Astrocyte (in vitro differentiated cells and primary cell): ENCODE measurements at regions not wholly inside any gene's neighbourhood (a gene's known extent, or its start where the extent isn't known, plus 50 kb on each side); places are given as distances from the start of the nearest gene placed in this dataset.

Experiments used
- DNase-seq: peaks from one replicate; pipeline ENCODE4 v3.0.0-alpha.2; 2010; ENCODE audit warnings: low read depth
- FAIRE-seq: peaks from 2 replicates; lab custom pipeline; 2011; peaks lifted over from hg19 to GRCh38; lab: Jason Lieb, UNC
- H2AFZ ChIP-seq: 2 replicates; pipeline ENCODE4 v1.6.0; 2012; ENCODE audit warnings: low read depth, low read length, inconsistent platforms
- H3K27ac ChIP-seq: 2 replicates; pipeline ENCODE4 v1.5.1; 2011; ENCODE audit warnings: low read depth, low read length, inconsistent platforms
- H3K27me3 ChIP-seq: 2 replicates; pipeline ENCODE4 v1.6.0; 2011; ENCODE audit warnings: low read length, inconsistent platforms; ENCODE audit not compliant: insufficient read depth
- H3K36me3 ChIP-seq: 2 replicates; pipeline ENCODE4 v1.5.1; 2011; ENCODE audit warnings: low read length, inconsistent platforms; ENCODE audit not compliant: insufficient read depth
- H3K4me1 ChIP-seq: 2 replicates; pipeline ENCODE4 v1.5.1; 2011; ENCODE audit warnings: low read length, inconsistent platforms; ENCODE audit not compliant: insufficient read depth
- H3K4me2 ChIP-seq: 2 replicates; pipeline ENCODE4 v1.6.0; 2012; ENCODE audit warnings: low read length, inconsistent platforms
- H3K4me3 ChIP-seq: 2 replicates; pipeline ENCODE4 v1.5.1; 2011; ENCODE audit warnings: low read depth, mild to moderate bottlenecking, low read length, inconsistent platforms; ENCODE audit not compliant: insufficient read depth
- H3K79me2 ChIP-seq: 2 replicates; pipeline ENCODE4 v1.6.0; 2012; ENCODE audit warnings: mild to moderate bottlenecking, low read length, inconsistent platforms; ENCODE audit not compliant: insufficient read depth
- H3K9ac ChIP-seq: 2 replicates; pipeline ENCODE4 v1.6.0; 2012; ENCODE audit warnings: mild to moderate bottlenecking, low read length, inconsistent platforms
- H3K9me3 ChIP-seq: 2 replicates; pipeline ENCODE4 v1.5.1; 2012; ENCODE audit warnings: low read depth, mild to moderate bottlenecking, low read length, inconsistent platforms; ENCODE audit not compliant: insufficient read depth
- H4K20me1 ChIP-seq: 2 replicates; pipeline ENCODE4 v1.6.0; 2012; ENCODE audit warnings: low read length, inconsistent platforms; ENCODE audit not compliant: insufficient read depth
- H3K27ac Mint-ChIP-seq: one replicate; pipeline ENCODE4 v1.8.0; 2021; ENCODE audit warnings: mild to moderate bottlenecking, mixed read lengths; ENCODE audit not compliant: unreplicated experiment
- H3K27me3 Mint-ChIP-seq: one replicate; pipeline ENCODE4 v1.8.0; 2021; ENCODE audit warnings: low read depth, mixed read lengths; ENCODE audit not compliant: unreplicated experiment
- H3K36me3 Mint-ChIP-seq: one replicate; pipeline ENCODE4 v1.8.0; 2021; ENCODE audit warnings: low read depth, mixed read lengths; ENCODE audit not compliant: unreplicated experiment
- H3K4me1 Mint-ChIP-seq: one replicate; pipeline ENCODE4 v1.8.0; 2021; ENCODE audit warnings: low read depth, mixed read lengths; ENCODE audit not compliant: unreplicated experiment
- H3K4me3 Mint-ChIP-seq: one replicate; pipeline ENCODE4 v1.8.0; 2021; ENCODE audit warnings: mild to moderate bottlenecking, moderate library complexity, mixed read lengths; ENCODE audit not compliant: unreplicated experiment
- H3K9me3 Mint-ChIP-seq: one replicate; pipeline ENCODE4 v1.8.0; 2021; ENCODE audit warnings: mild to moderate bottlenecking, mixed read lengths; ENCODE audit not compliant: unreplicated experiment
- EZH2 ChIP-seq: IDR thresholded peaks from 2 replicates; pipeline ENCODE4 v1.6.1; 2012; ENCODE audit warnings: mild to moderate bottlenecking, low read length, inconsistent platforms; ENCODE audit not compliant: insufficient read depth
- TF ChIP-seq, protein P1 (sequence below): IDR thresholded peaks from 2 replicates; pipeline ENCODE4 v1.5.1; 2011; ENCODE audit warnings: low read depth, mild to moderate bottlenecking, inconsistent platforms, low read length, moderate library complexity; ENCODE audit not compliant: insufficient read depth

DNA sequence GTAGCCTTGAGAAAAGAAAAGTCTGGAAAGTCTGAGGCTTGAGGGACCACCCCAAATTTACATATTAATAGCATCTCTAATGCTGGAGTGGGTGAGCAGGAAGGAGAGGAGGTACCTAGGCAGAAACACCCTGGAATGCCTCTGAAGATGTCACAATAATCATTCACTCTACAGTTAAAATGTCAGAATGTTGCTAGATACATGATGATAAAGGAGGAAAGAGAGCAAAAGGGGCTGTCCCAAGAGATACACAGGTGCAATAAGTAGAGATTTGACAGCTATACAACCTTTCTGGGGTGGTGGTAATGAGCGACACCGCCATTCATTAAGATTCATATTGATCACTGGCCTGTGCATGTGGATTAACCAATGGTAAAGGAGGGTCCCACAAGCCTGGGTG is 540.5 kb upstream of the FBXO33 start:
- H3K9me3 ChIP-seq = no peaks in the 10 kb centered on the region
- H3K27me3 ChIP-seq = no peaks in the 10 kb centered on the region
- no peak overlapping the region for H3K4me3 Mint-ChIP-seq
- no peaks in the 10 kb centered on the region for H3K36me3 Mint-ChIP-seq
- no peak for TF ChIP-seq EZH2
- TF ChIP-seq, protein P1, sequence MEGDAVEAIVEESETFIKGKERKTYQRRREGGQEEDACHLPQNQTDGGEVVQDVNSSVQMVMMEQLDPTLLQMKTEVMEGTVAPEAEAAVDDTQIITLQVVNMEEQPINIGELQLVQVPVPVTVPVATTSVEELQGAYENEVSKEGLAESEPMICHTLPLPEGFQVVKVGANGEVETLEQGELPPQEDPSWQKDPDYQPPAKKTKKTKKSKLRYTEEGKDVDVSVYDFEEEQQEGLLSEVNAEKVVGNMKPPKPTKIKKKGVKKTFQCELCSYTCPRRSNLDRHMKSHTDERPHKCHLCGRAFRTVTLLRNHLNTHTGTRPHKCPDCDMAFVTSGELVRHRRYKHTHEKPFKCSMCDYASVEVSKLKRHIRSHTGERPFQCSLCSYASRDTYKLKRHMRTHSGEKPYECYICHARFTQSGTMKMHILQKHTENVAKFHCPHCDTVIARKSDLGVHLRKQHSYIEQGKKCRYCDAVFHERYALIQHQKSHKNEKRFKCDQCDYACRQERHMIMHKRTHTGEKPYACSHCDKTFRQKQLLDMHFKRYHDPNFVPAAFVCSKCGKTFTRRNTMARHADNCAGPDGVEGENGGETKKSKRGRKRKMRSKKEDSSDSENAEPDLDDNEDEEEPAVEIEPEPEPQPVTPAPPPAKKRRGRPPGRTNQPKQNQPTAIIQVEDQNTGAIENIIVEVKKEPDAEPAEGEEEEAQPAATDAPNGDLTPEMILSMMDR = no peak
- H3K27ac Mint-ChIP-seq = no peak overlapping the region
- no peak for DNase-seq
- no peak overlapping the region for H3K4me3 ChIP-seq
- peaks cover 2% of the 10 kb centered on the region for H3K4me1 Mint-ChIP-seq
- H4K20me1 ChIP-seq = no peaks in the 10 kb centered on the region
- H3K36me3 ChIP-seq = no peaks in the 10 kb centered on the region
- H3K4me2 ChIP-seq = no peak overlapping the region
- H3K4me1 ChIP-seq = no peaks in the 10 kb centered on the region
- H2AFZ ChIP-seq = no peak overlapping the region
- no peaks in the 10 kb centered on the region for H3K79me2 ChIP-seq
- H3K27me3 Mint-ChIP-seq = no peaks in the 10 kb centered on the region
- H3K9ac ChIP-seq = no peak overlapping the region
- FAIRE-seq = no peak
- no peak overlapping the region for H3K27ac ChIP-seq
- H3K9me3 Mint-ChIP-seq = peaks cover 1% of the 10 kb centered on the region

DNA sequence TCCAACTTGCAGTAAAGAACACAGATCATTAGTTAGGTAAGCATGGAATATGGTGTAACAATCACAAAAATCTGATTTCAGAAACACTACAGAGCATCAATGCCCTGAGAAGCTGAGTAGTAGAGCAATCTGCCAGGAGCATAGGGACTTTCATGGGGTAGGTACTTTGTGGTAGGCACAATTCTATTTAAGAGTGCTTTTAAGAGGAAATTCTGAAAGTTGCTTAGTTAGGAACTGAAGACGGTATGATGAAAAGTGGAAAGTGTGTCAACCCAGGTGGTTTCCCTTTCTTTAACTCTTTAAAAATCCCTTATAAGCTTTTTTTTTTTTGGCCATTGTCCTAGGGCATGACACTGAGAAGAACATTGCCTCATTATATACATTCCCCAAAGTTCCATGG is 535.7 kb upstream of the FBXO33 start:
- Histone ChIP-seq H2AFZ (no peak overlapping the region), H3K36me3 (no peaks in the 10 kb centered on the region), H3K4me2 (no peak overlapping the region), H3K79me2 (no peaks in the 10 kb centered on the region), H3K27me3 (no peaks in the 10 kb centered on the region), H3K9ac (no peak overlapping the region), H3K4me3 (no peak overlapping the region), H3K4me1 (no peaks in the 10 kb centered on the region), H3K9me3 (no peaks in the 10 kb centered on the region), H3K27ac (no peak overlapping the region), H4K20me1 (no peaks in the 10 kb centered on the region)
- Mint-ChIP-seq H3K4me3 (no peak overlapping the region), H3K36me3 (no peaks in the 10 kb centered on the region), H3K27ac (no peak overlapping the region), H3K4me1 (no peaks in the 10 kb centered on the region), H3K9me3 (peaks cover 3% of the 10 kb centered on the region), H3K27me3 (no peaks in the 10 kb centered on the region)
- DNase-seq (no peak), FAIRE-seq (no peak)
- TF ChIP-seq, protein P1 = no peak
- TF ChIP-seq EZH2 = no peak

DNA sequence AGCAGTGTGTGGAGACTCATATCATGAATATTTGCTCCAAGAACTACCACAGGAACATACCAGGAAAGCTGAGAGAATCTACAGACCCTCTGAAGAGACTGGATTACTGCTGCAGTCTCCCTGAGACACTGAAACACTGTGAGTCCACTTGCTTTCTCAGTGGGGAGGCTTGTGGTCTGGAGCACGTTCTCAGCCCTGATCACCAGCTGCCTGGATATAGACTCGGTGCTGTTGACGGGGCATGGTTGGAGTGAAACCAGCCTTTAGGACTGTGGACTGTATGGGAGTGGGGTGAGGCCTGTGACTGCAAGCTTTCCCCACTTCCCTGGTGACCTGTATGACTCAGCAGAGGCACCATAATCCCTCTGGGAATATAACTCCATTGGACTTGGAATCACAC is 525.8 kb upstream of the FBXO33 start:
- no peak for FAIRE-seq
- H3K4me1 Mint-ChIP-seq = no peaks in the 10 kb centered on the region
- no peak overlapping the region for H3K27ac Mint-ChIP-seq
- no peak overlapping the region for H3K27ac ChIP-seq
- H4K20me1 ChIP-seq = no peaks in the 10 kb centered on the region
- no peaks in the 10 kb centered on the region for H3K27me3 Mint-ChIP-seq
- H3K79me2 ChIP-seq = no peaks in the 10 kb centered on the region
- H3K4me3 ChIP-seq = no peak overlapping the region
- H3K9ac ChIP-seq = no peak overlapping the region
- TF ChIP-seq, protein P1 = no peak
- TF ChIP-seq EZH2 = no peak
- no peak overlapping the region for H2AFZ ChIP-seq
- no peaks in the 10 kb centered on the region for H3K4me1 ChIP-seq
- H3K4me3 Mint-ChIP-seq = no peak overlapping the region
- no peaks in the 10 kb centered on the region for H3K36me3 ChIP-seq
- peaks cover 6% of the 10 kb centered on the region for H3K9me3 Mint-ChIP-seq
- no peaks in the 10 kb centered on the region for H3K9me3 ChIP-seq
- H3K27me3 ChIP-seq = no peaks in the 10 kb centered on the region
- no peak overlapping the region for H3K4me2 ChIP-seq
- peaks cover under 1% of the 10 kb centered on the region for H3K36me3 Mint-ChIP-seq
- DNase-seq = no peak
